Large intestine (tissue), 3 donors: ENCODE measurements at regions not wholly inside any gene's neighbourhood (a gene's known extent, or its start where the extent isn't known, plus 50 kb on each side); places are given as distances from the start of the nearest gene placed in this dataset.
"Not testable (repeated sequence)": the region's sequence is repeated elsewhere in the genome, so short reads cannot be mapped to it uniquely, and the experiment has no call there.

Experiments used
- DNase-seq, 2 donors: peaks; one replicate each; pipeline versions ENCODE4 v3.0.0 to v3.0.0-alpha.2; 2013
- H3K27ac ChIP-seq: one replicate; pipeline ENCODE4 v1.5.1; 2013; ENCODE audit warnings: low read length
- H3K27me3 ChIP-seq: 2 replicates; pipeline ENCODE4 v1.6.1; 2013; ENCODE audit warnings: low read length; ENCODE audit not compliant: control insufficient read depth, insufficient read depth
- H3K36me3 ChIP-seq: 2 replicates; pipeline ENCODE4 v1.6.1; 2013; ENCODE audit warnings: low read length; ENCODE audit not compliant: control insufficient read depth, insufficient read depth
- H3K4me1 ChIP-seq: one replicate; pipeline ENCODE4 v1.6.1; 2013; ENCODE audit warnings: low read length; ENCODE audit not compliant: control insufficient read depth, insufficient read depth
- H3K4me3 ChIP-seq: one replicate; pipeline ENCODE4 v1.5.1; 2013; ENCODE audit warnings: low read length
- H3K9me3 ChIP-seq: one replicate; pipeline ENCODE4 v1.6.1; 2013; ENCODE audit warnings: mild to moderate bottlenecking, low read depth, low read length, moderate library complexity; ENCODE audit not compliant: control insufficient read depth
- WGBS: methylation state at CpG from one replicate; pipeline ENCODE4 v1.1.5; 2013; ENCODE audit warnings: low lambda C conversion rate; ENCODE audit not compliant: insufficient coverage; 5-methylcytosine and 5-hydroxymethylcytosine counted together

DNA sequence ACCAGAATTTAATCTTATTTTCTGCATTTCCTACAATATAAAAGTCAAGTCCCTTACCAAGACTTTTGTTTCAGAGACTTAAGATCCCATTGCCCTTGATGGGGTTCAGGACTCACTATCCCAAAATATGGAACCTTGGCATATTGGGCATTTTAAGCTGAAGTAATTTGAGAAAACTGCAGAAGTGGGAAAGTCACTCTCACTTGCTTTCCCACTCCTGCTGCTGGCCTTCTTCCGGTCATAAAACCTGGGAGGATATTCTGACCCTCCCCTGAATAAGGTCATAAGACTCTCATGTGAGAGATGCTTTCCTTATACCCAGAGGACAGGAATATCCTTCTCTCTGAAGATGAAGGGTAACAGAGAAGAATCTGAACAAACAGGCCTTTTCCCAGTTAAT, 92.8 kb upstream of the IFNGR1 start:
- H3K4me3 ChIP-seq: no peak overlapping the region
- no peaks in the 10 kb centered on the region for H3K9me3 ChIP-seq
- WGBS: no CpG with 5 or more reads among the region's 1 CpG
- no peaks in the 10 kb centered on the region for H3K36me3 ChIP-seq
- H3K27me3 ChIP-seq: no peaks in the 10 kb centered on the region
- no peak for DNase-seq
- peaks cover 3% of the 10 kb centered on the region for H3K4me1 ChIP-seq
- H3K27ac ChIP-seq: no peak overlapping the region

DNA sequence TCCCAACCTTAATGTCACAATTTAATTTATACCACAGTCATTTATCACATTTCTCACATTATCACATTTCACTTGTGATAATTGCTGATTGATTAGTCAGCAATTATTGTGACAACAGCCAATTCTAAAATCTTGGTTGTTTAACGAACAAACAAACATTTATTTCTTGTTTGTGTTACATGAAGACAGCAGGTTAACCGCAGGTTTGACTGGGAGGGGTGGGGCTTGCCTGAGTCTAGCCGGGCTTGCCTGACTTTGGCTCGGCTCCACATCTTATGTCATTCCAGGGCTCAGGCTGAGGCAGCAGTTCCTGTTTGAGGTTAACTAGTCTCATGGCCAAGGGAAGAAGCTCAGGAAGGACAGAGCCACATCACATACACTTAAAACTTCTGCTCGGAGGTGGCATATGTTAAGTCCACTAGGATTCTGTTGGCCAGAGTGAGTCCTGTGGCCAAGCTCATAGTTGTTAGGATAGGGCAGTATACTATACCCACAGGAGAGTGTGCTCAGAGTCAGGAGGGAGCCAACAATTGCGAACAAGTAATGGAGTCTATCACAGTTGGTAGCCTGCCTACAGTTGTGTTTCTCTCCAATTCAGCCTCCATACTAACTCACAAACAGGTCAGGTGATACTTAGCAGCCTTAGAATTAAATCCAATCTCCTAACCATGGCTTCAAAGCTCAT, 90.0 kb upstream of the IFNGR1 start:
- no peak overlapping the region for H3K4me3 ChIP-seq
- no peaks in the 10 kb centered on the region for H3K9me3 ChIP-seq
- H3K27me3 ChIP-seq: no peaks in the 10 kb centered on the region
- no peak overlapping the region for H3K27ac ChIP-seq
- WGBS: no CpG with 5 or more reads among the region's 6 CpGs
- H3K4me1 ChIP-seq: peaks cover 3% of the 10 kb centered on the region
- peak; percentile 40 to 67 for DNase-seq
- no peaks in the 10 kb centered on the region for H3K36me3 ChIP-seq

- DNase-seq: no peak
- Histone ChIP-seq H3K4me3 (no peak overlapping the region), H3K36me3 (no peaks in the 10 kb centered on the region), H3K27ac (no peak overlapping the region), H3K4me1 (peaks cover 3% of the 10 kb centered on the region), H3K9me3 (no peaks in the 10 kb centered on the region), H3K27me3 (no peaks in the 10 kb centered on the region)
- WGBS: 100% methylated on average over 3 of the region's 8 CpGs
Observed at GRCh38 chr6:137307163-137307854, 88.1 kb upstream of the IFNGR1 start.

- Histone ChIP-seq H3K9me3 (no peaks in the 10 kb centered on the region), H3K4me1 (peaks cover 3% of the 10 kb centered on the region), H3K27me3 (no peaks in the 10 kb centered on the region), H3K4me3 (no peak overlapping the region), H3K36me3 (no peaks in the 10 kb centered on the region), H3K27ac (no peak overlapping the region)
- DNase-seq: no peak
- 100% methylated on average over 1 of the region's 2 CpGs for WGBS
Observed at GRCh38 chr6:137305691-137306090, 86.5 kb upstream of the IFNGR1 start.

DNA sequence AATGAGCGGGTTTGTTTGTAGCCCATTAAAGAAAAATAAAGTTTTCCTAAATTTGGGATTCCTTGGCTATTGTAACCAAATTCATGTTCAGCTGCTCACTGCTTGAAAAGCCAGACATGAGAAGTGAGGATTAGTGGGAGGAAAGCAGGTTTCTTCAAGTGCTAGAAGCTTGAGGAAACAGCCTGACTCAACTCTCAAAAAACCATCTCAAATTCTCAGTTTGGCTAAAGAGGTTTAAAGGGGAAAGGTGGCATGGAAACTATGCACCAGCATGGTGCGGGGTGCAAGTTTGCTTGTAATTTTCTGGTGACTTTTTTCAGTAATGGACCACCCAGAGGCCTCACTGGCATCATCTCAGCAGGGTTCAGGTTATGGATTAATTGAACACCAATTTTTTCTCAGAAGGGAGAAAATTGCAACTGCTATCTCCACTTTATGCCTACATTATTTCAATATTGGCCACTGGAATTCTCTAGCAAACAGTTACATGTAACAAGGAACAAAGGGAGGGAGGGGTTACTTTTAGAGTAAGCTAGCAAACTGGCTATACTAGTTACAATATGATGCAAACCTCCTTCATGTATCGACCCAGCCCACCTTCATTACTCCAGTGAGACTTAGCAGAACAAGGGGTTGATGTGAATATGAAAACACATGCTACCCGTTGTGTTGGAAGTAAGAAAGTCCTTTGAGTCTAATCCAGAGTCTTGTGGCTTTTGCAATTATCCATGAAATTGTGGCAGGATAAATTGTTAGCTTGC, 85.0 kb upstream of the IFNGR1 start:
- no peak for DNase-seq
- Histone ChIP-seq H3K36me3 (no peaks in the 10 kb centered on the region), H3K9me3 (no peaks in the 10 kb centered on the region), H3K4me1 (no peaks in the 10 kb centered on the region), H3K4me3 (no peak overlapping the region), H3K27ac (no peak overlapping the region), H3K27me3 (no peaks in the 10 kb centered on the region)
- no CpG with 5 or more reads among the region's 4 CpGs for WGBS

DNA sequence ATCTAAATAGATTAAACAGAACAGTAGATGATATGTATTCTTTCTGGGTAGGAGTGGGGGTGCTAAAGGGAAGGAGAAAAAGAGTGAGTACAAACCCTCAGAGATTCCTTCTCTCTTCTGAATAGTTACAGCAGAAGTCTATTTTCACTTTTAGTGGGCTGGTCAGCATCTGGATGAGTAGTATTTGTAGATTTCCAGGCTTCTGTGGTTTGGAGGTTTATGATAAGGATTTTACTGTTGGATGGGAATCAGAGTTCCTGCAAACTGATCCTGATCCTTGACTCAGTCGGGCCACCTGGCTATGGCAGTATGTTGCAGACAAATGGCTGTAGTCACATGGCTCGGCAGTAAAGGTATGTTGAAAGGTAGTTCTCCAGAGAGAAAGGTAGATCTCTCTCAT, 84.3 kb upstream of the IFNGR1 start:
- no peaks in the 10 kb centered on the region for H3K9me3 ChIP-seq
- no peaks in the 10 kb centered on the region for H3K36me3 ChIP-seq
- no peaks in the 10 kb centered on the region for H3K27me3 ChIP-seq
- WGBS: no CpG with 5 or more reads among the region's 2 CpGs
- DNase-seq: no peak
- no peak overlapping the region for H3K27ac ChIP-seq
- H3K4me3 ChIP-seq: no peak overlapping the region
- no peaks in the 10 kb centered on the region for H3K4me1 ChIP-seq

- no peaks in the 10 kb centered on the region for H3K4me1 ChIP-seq
- DNase-seq: no peak
- no peak overlapping the region for H3K4me3 ChIP-seq
- H3K36me3 ChIP-seq: no peaks in the 10 kb centered on the region
- no peaks in the 10 kb centered on the region for H3K27me3 ChIP-seq
- 80% methylated on average over 1 of the region's 3 CpGs for WGBS
- H3K27ac ChIP-seq: no peak overlapping the region
- H3K9me3 ChIP-seq: no peaks in the 10 kb centered on the region
Observed at GRCh38 chr6:137299681-137300080, 80.5 kb upstream of the IFNGR1 start.

DNA sequence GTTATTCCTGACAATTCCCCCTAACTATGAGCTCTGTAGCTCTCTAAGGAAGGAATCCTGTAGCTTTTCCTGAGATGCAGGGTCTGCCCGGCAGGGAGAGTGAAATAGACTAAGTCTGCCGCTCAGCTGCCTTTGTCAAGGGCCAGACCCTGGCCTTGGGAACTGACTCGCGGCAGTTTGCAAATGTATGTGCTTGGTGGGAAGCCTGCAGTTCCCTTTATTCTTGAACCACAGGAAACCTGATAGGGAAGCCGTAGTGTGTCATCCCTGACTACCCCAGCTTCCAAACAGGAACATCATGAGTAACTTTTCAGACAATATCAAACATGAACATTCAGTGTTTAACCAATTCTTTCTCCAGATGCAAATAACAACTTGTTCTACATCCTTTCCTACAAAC, 78.7 kb upstream of the IFNGR1 start:
- DNase-seq: no peak
- Histone ChIP-seq H3K27ac (no peak overlapping the region), H3K27me3 (no peaks in the 10 kb centered on the region), H3K36me3 (no peaks in the 10 kb centered on the region), H3K4me1 (no peaks in the 10 kb centered on the region), H3K9me3 (no peaks in the 10 kb centered on the region), H3K4me3 (no peak overlapping the region)
- WGBS: no CpG with 5 or more reads among the region's 5 CpGs

GRCh38 chr6:137292326-137292725, 73.1 kb upstream of the IFNGR1 start:
- H3K4me3 ChIP-seq, H3K27me3 ChIP-seq, H3K9me3 ChIP-seq, H3K4me1 ChIP-seq, H3K27ac ChIP-seq, H3K36me3 ChIP-seq, DNase-seq: not testable (repeated sequence)
- WGBS: 88% methylated on average over 1 of the region's 3 CpGs

GRCh38 chr6:137291441-137291840, 72.3 kb upstream of the IFNGR1 start:
- H3K27me3 ChIP-seq: no peaks in the 10 kb centered on the region
- no peak for DNase-seq
- no peaks in the 10 kb centered on the region for H3K9me3 ChIP-seq
- 100% methylated on average over 1 of the region's 3 CpGs for WGBS
- no peak overlapping the region for H3K27ac ChIP-seq
- H3K4me1 ChIP-seq: no peaks in the 10 kb centered on the region
- no peak overlapping the region for H3K4me3 ChIP-seq
- H3K36me3 ChIP-seq: no peaks in the 10 kb centered on the region
